DOHH2 (cell line): ENCODE measurements at regions not wholly inside any gene's neighbourhood (a gene's known extent, or its start where the extent isn't known, plus 50 kb on each side); places are given as distances from the start of the nearest gene placed in this dataset.

Experiments used
- H3F3A ChIP-seq: fragments of 200-600 bp; sonication (generic), shearing (Covaris generic); 2 replicates; pipeline ENCODE4 v1.6.0; 2016; ENCODE audit warnings: antibody characterized with exemption, mild to moderate bottlenecking; ENCODE audit not compliant: control insufficient read depth, insufficient read depth
- H3K27ac ChIP-seq: fragments of 200-600 bp; sonication (generic); 2 replicates; pipeline ENCODE4 v1.5.1; 2014; ENCODE audit warnings: low read depth, mild to moderate bottlenecking, low read length, moderate library complexity
- H3K27me3 ChIP-seq: fragments of 200-600 bp; sonication (generic); 2 replicates; pipeline ENCODE4 v1.6.1; 2014; ENCODE audit warnings: mild to moderate bottlenecking, low read length, mixed read lengths; ENCODE audit not compliant: control insufficient read depth
- H3K36me3 ChIP-seq: fragments of 200-600 bp; sonication (generic); 2 replicates; pipeline ENCODE4 v1.6.1; 2014; ENCODE audit warnings: mild to moderate bottlenecking, low read length, moderate library complexity, mixed read lengths; ENCODE audit not compliant: control insufficient read depth
- H3K4me1 ChIP-seq: fragments of 200-600 bp; sonication (generic); 2 replicates; pipeline ENCODE4 v1.6.1; 2014; ENCODE audit warnings: mild to moderate bottlenecking, low read length, mixed read lengths; ENCODE audit not compliant: control insufficient read depth
- H3K4me2 ChIP-seq: fragments of 200-600 bp; sonication (generic); 2 replicates; pipeline ENCODE4 v1.6.0; 2014; ENCODE audit warnings: mild to moderate bottlenecking, low read length, moderate library complexity
- H3K4me3 ChIP-seq: fragments of 200-600 bp; sonication (generic); 2 replicates; pipeline ENCODE4 v1.5.1; 2014; ENCODE audit warnings: mild to moderate bottlenecking, low read length, mixed read lengths
- H3K79me2 ChIP-seq: fragments of 200-600 bp; sonication (generic); 2 replicates; pipeline ENCODE4 v1.6.1; 2014; ENCODE audit warnings: mild to moderate bottlenecking, low read length, mixed read lengths; ENCODE audit not compliant: control insufficient read depth
- H3K9me2 ChIP-seq: fragments of 200-600 bp; sonication (generic); replicated peaks from 2 replicates; pipeline ENCODE4 v1.6.1; 2014; ENCODE audit warnings: mild to moderate bottlenecking, low read length, mixed read lengths; ENCODE audit not compliant: control insufficient read depth
- H3K9me3 ChIP-seq: fragments of 200-600 bp; sonication (generic); 2 replicates; pipeline ENCODE4 v1.6.1; 2014; ENCODE audit warnings: antibody characterized with exemption, low read length, mixed read lengths; ENCODE audit not compliant: control insufficient read depth, insufficient read depth
- H4K20me1 ChIP-seq: fragments of 200-600 bp; sonication (generic); 2 replicates; pipeline ENCODE4 v1.6.0; 2014; ENCODE audit warnings: low read depth, mild to moderate bottlenecking, antibody characterized with exemption, low read length, moderate library complexity; ENCODE audit not compliant: control insufficient read depth, insufficient read depth
- CTCF ChIP-seq: fragments of 200-600 bp; sonication (generic); IDR thresholded peaks from one replicate; pipeline ENCODE4 v1.5.1; 2014; ENCODE audit warnings: antibody characterized with exemption, mild to moderate bottlenecking, low read depth, low read length; ENCODE audit not compliant: poor library complexity, severe bottlenecking
- EZH2phosphoT487 ChIP-seq: fragments of 200-600 bp; sonication (generic); IDR thresholded peaks from 2 replicates; pipeline ENCODE4 v1.6.1; 2017; ENCODE audit warnings: borderline replicate concordance, mild to moderate bottlenecking, antibody characterized with exemption, low read length, moderate library complexity, mixed read lengths

GRCh38 chr18:11327391-11328009 lies 178.1 kb upstream of the PIEZO2 start:
- Histone ChIP-seq H3F3A (no peaks in the 10 kb centered on the region), H3K9me3 (no peaks in the 10 kb centered on the region), H3K79me2 (no peaks in the 10 kb centered on the region), H3K4me2 (no peak overlapping the region), H3K27me3 (no peaks in the 10 kb centered on the region), H4K20me1 (no peaks in the 10 kb centered on the region), H3K36me3 (no peaks in the 10 kb centered on the region), H3K4me1 (no peaks in the 10 kb centered on the region), H3K27ac (no peak overlapping the region), H3K9me2 (no peaks in the 10 kb centered on the region), H3K4me3 (no peak overlapping the region)
- TF ChIP-seq EZH2phosphoT487 = no peak
- TF ChIP-seq CTCF = no peak

- H3K4me1 ChIP-seq = no peaks in the 10 kb centered on the region
- no peaks in the 10 kb centered on the region for H3K9me2 ChIP-seq
- H3K36me3 ChIP-seq = no peaks in the 10 kb centered on the region
- H3K4me3 ChIP-seq = no peak overlapping the region
- H4K20me1 ChIP-seq = no peaks in the 10 kb centered on the region
- no peaks in the 10 kb centered on the region for H3F3A ChIP-seq
- H3K9me3 ChIP-seq = no peaks in the 10 kb centered on the region
- no peaks in the 10 kb centered on the region for H3K27me3 ChIP-seq
- no peak overlapping the region for H3K4me2 ChIP-seq
- TF ChIP-seq CTCF (no peak), EZH2phosphoT487 (no peak)
- no peaks in the 10 kb centered on the region for H3K79me2 ChIP-seq
- H3K27ac ChIP-seq = no peak overlapping the region
Measured at GRCh38 chr18:11324956-11325882, 175.8 kb upstream of the PIEZO2 start.

- H3K9me2 ChIP-seq = no peaks in the 10 kb centered on the region
- TF ChIP-seq CTCF (no peak), EZH2phosphoT487 (no peak)
- no peaks in the 10 kb centered on the region for H4K20me1 ChIP-seq
- no peak overlapping the region for H3K4me2 ChIP-seq
- no peaks in the 10 kb centered on the region for H3K36me3 ChIP-seq
- H3K27me3 ChIP-seq = no peaks in the 10 kb centered on the region
- no peaks in the 10 kb centered on the region for H3K9me3 ChIP-seq
- no peaks in the 10 kb centered on the region for H3K79me2 ChIP-seq
- H3K27ac ChIP-seq = no peak overlapping the region
- no peak overlapping the region for H3K4me3 ChIP-seq
- H3K4me1 ChIP-seq = no peaks in the 10 kb centered on the region
- no peaks in the 10 kb centered on the region for H3F3A ChIP-seq
Measured at GRCh38 chr18:11324510-11324909, 175.1 kb upstream of the PIEZO2 start.
